Osteoblast (primary cell): ENCODE measurements at regions not wholly inside any gene's neighbourhood (a gene's known extent, or its start where the extent isn't known, plus 50 kb on each side); places are given as distances from the start of the nearest gene placed in this dataset.

ENCODE experiments used
- DNase-seq: peaks from one replicate; pipeline ENCODE4 v3.0.0; 2011; ENCODE audit warnings: low spot score, mixed read lengths; ENCODE audit not compliant: insufficient read length; ENCODE audit errors: missing footprints
- H2AFZ ChIP-seq: 2 replicates; pipeline ENCODE4 v1.6.0; 2011; ENCODE audit warnings: mild to moderate bottlenecking, low read length
- H3K27ac ChIP-seq: 2 replicates; pipeline ENCODE4 v1.5.1; 2011; ENCODE audit warnings: mild to moderate bottlenecking, low read depth, low read length, moderate library complexity
- H3K27me3 ChIP-seq: 2 replicates; pipeline ENCODE4 v1.6.0; 2012; ENCODE audit warnings: mild to moderate bottlenecking, control low read depth, inconsistent platforms, low read length, moderate library complexity; ENCODE audit not compliant: insufficient read depth
- H3K36me3 ChIP-seq: 2 replicates; pipeline ENCODE4 v1.5.1; 2011; ENCODE audit warnings: mild to moderate bottlenecking, low read length, control low read depth, moderate library complexity; ENCODE audit not compliant: insufficient read depth
- H3K4me1 ChIP-seq: 2 replicates; pipeline ENCODE4 v1.5.1; 2011; ENCODE audit warnings: mild to moderate bottlenecking, low read length, control low read depth, moderate library complexity; ENCODE audit not compliant: insufficient read depth
- H3K4me2 ChIP-seq: 2 replicates; pipeline ENCODE4 v1.6.0; 2011; ENCODE audit warnings: mild to moderate bottlenecking, low read length; ENCODE audit not compliant: insufficient read depth
- H3K4me3 ChIP-seq: fragments of 200-600 bp; sonication (generic); 3 replicates; pipeline ENCODE4 v1.5.1; 2012; ENCODE audit warnings: mild to moderate bottlenecking, low read length, inconsistent platforms; ENCODE audit not compliant: insufficient read depth
- H3K79me2 ChIP-seq: 2 replicates; pipeline ENCODE4 v1.6.0; 2012; ENCODE audit warnings: mild to moderate bottlenecking, low read length, control low read depth, inconsistent platforms; ENCODE audit not compliant: insufficient read depth
- H3K9me3 ChIP-seq: 2 replicates; pipeline ENCODE4 v1.5.1; 2011; ENCODE audit warnings: low read depth, low read length, control low read depth
- H4K20me1 ChIP-seq: 2 replicates; pipeline ENCODE4 v1.6.0; 2012; ENCODE audit warnings: mild to moderate bottlenecking, low read length, control low read depth; ENCODE audit not compliant: insufficient read depth
- CTCF ChIP-seq: IDR thresholded peaks from 2 replicates; pipeline ENCODE4 v1.5.1; 2011; ENCODE audit warnings: mild to moderate bottlenecking, low read depth, low read length, moderate library complexity; ENCODE audit errors: extremely low read depth

GRCh38 chr9:88749420-88749819 is 214.4 kb downstream of the NXNL2 start:
- Histone ChIP-seq H2AFZ (no peak overlapping the region), H3K79me2 (no peaks in the 10 kb centered on the region), H3K4me1 (peaks cover 39% of the 10 kb centered on the region), H4K20me1 (no peaks in the 10 kb centered on the region), H3K4me2 (no peak overlapping the region), H3K4me3 (no peak overlapping the region), H3K36me3 (no peaks in the 10 kb centered on the region), H3K27me3 (no peaks in the 10 kb centered on the region), H3K9me3 (no peaks in the 10 kb centered on the region), H3K27ac (peak overlapping the region; percentile 77)
- no peak for TF ChIP-seq CTCF
- no peak for DNase-seq

- no peak overlapping the region for H2AFZ ChIP-seq
- no peaks in the 10 kb centered on the region for H3K9me3 ChIP-seq
- no peaks in the 10 kb centered on the region for H3K36me3 ChIP-seq
- no peak for TF ChIP-seq CTCF
- H4K20me1 ChIP-seq = no peaks in the 10 kb centered on the region
- no peaks in the 10 kb centered on the region for H3K79me2 ChIP-seq
- H3K4me3 ChIP-seq = no peak overlapping the region
- no peaks in the 10 kb centered on the region for H3K27me3 ChIP-seq
- peaks cover 44% of the 10 kb centered on the region for H3K4me1 ChIP-seq
- no peak overlapping the region for H3K27ac ChIP-seq
- DNase-seq = no peak
- no peak overlapping the region for H3K4me2 ChIP-seq
These were observed 215.9 kb downstream of the NXNL2 start for GRCh38 chr9:88750832-88751360.

DNA sequence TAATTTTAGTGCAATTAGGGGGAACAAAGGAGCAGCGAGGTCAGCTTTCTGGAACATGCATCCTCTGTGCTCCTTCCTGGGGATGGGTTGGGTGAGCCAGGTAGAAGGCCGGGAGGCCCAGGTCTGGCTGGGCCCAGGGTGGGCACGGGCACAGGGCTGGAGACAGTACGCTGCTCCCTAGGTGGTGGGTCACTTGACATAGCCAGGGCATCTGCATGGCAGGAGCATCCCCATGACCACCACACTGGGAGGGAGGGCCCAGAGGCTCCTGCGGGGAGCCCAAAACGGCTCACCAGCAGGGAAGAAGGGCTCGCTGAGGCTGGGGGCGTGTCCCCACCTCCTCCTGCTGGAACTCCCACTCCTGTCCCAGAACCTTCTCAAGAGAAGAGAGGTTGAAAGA is 216.8 kb downstream of the NXNL2 start:
- no peaks in the 10 kb centered on the region for H4K20me1 ChIP-seq
- no peak overlapping the region for H3K27ac ChIP-seq
- DNase-seq = no peak
- peaks cover 37% of the 10 kb centered on the region for H3K4me1 ChIP-seq
- no peak overlapping the region for H2AFZ ChIP-seq
- H3K4me2 ChIP-seq = no peak overlapping the region
- no peaks in the 10 kb centered on the region for H3K79me2 ChIP-seq
- H3K4me3 ChIP-seq = no peak overlapping the region
- TF ChIP-seq CTCF = no peak
- H3K9me3 ChIP-seq = no peaks in the 10 kb centered on the region
- no peaks in the 10 kb centered on the region for H3K36me3 ChIP-seq
- H3K27me3 ChIP-seq = no peaks in the 10 kb centered on the region

DNA sequence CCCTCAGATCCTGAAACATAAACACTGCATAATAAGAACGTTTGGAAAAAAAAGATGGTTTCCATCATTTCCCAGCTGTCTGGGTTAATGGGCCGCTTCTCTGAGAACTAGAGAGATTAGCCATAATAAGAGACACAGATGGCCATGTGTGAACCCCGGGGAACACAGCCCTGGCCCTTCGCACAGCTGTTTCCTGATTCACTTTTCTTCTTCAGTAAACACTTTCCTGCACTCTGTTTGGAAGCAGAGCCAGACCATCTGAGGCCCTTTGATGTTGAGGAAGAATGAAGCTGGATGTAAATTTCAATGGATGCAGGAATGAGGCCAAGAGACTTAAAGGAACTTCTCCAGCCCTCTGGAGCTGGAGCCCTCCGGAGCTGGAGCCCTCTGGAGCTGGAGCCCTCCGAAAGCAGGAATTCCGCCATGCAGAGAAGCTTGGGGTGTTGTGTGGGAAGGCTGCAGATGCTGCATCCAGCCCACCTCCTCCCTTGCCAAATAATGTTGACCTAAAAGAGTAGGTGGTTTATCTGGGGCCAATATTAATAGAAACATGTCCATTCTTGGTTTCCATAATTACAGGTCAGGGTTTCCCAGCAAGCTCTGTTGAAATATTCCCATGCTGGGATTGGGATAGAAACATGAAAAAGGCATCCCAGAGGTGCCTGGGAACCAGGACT is 218.9 kb downstream of the NXNL2 start:
- Histone ChIP-seq H2AFZ (no peak overlapping the region), H3K79me2 (no peaks in the 10 kb centered on the region), H3K27ac (no peak overlapping the region), H3K36me3 (no peaks in the 10 kb centered on the region), H4K20me1 (no peaks in the 10 kb centered on the region), H3K9me3 (no peaks in the 10 kb centered on the region), H3K27me3 (no peaks in the 10 kb centered on the region), H3K4me3 (no peak overlapping the region), H3K4me2 (no peak overlapping the region), H3K4me1 (peaks cover 17% of the 10 kb centered on the region)
- no peak for TF ChIP-seq CTCF
- no peak for DNase-seq
